Cardiac muscle cell (in vitro differentiated cells and primary cell): ENCODE measurements at regions not wholly inside any gene's neighbourhood (a gene's known extent, or its start where the extent isn't known, plus 50 kb on each side); places are given as distances from the start of the nearest gene placed in this dataset.

ENCODE experiments used
- DNase-seq, 2 donors: peaks; one replicate each; pipeline versions ENCODE4 v3.0.0 to v3.0.0-alpha.2; 2010 to 2017; ENCODE audit warnings: low read depth in 1 of 2, low spot score in 1 of 2
- H3K27ac ChIP-seq: fragments of 200-600 bp; sonication (generic); 2 replicates; pipeline ENCODE4 v1.5.1; 2016
- H3K27me3 ChIP-seq: fragments of 200-600 bp; sonication (generic); 2 replicates; pipeline ENCODE4 v1.6.0; 2016; ENCODE audit warnings: control low read depth
- H3K36me3 ChIP-seq: fragments of 200-600 bp; sonication (generic); 2 replicates; pipeline ENCODE4 v1.5.1; 2016; ENCODE audit warnings: control low read depth
- H3K4me1 ChIP-seq: fragments of 200-600 bp; sonication (generic); 2 replicates; pipeline ENCODE4 v1.8.1; 2017; ENCODE audit warnings: low read depth, mild to moderate bottlenecking, mixed run types
- H3K4me3 ChIP-seq: fragments of 200-600 bp; sonication (generic); 2 replicates; pipeline ENCODE4 v1.5.1; 2016; ENCODE audit warnings: mild to moderate bottlenecking
- H3K9me3 ChIP-seq: fragments of 200-600 bp; sonication (generic); 2 replicates; pipeline ENCODE4 v1.5.1; 2017; ENCODE audit warnings: low read depth, mild to moderate bottlenecking, control low read depth
- TF ChIP-seq, protein P1 (sequence below): IDR thresholded peaks from 2 replicates; pipeline ENCODE4 v1.5.1; 2012; ENCODE audit warnings: low read depth, mild to moderate bottlenecking, low read length

GRCh38 chr19:28857967-28858366, 355.0 kb downstream of the UQCRFS1 start:
- H3K4me3 ChIP-seq = no peak overlapping the region
- H3K27ac ChIP-seq = no peak overlapping the region
- no peaks in the 10 kb centered on the region for H3K27me3 ChIP-seq
- H3K9me3 ChIP-seq = no peaks in the 10 kb centered on the region
- TF ChIP-seq, protein P1, sequence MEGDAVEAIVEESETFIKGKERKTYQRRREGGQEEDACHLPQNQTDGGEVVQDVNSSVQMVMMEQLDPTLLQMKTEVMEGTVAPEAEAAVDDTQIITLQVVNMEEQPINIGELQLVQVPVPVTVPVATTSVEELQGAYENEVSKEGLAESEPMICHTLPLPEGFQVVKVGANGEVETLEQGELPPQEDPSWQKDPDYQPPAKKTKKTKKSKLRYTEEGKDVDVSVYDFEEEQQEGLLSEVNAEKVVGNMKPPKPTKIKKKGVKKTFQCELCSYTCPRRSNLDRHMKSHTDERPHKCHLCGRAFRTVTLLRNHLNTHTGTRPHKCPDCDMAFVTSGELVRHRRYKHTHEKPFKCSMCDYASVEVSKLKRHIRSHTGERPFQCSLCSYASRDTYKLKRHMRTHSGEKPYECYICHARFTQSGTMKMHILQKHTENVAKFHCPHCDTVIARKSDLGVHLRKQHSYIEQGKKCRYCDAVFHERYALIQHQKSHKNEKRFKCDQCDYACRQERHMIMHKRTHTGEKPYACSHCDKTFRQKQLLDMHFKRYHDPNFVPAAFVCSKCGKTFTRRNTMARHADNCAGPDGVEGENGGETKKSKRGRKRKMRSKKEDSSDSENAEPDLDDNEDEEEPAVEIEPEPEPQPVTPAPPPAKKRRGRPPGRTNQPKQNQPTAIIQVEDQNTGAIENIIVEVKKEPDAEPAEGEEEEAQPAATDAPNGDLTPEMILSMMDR = no peak
- no peaks in the 10 kb centered on the region for H3K36me3 ChIP-seq
- no peaks in the 10 kb centered on the region for H3K4me1 ChIP-seq
- DNase-seq = no peak

GRCh38 chr19:28855216-28855615, 357.7 kb downstream of the UQCRFS1 start:
- H3K4me3 ChIP-seq = no peak overlapping the region
- DNase-seq = no peak
- no peaks in the 10 kb centered on the region for H3K36me3 ChIP-seq
- H3K27ac ChIP-seq = no peak overlapping the region
- H3K9me3 ChIP-seq = no peaks in the 10 kb centered on the region
- TF ChIP-seq, protein P1 = no peak
- H3K4me1 ChIP-seq = no peaks in the 10 kb centered on the region
- H3K27me3 ChIP-seq = no peaks in the 10 kb centered on the region

DNA sequence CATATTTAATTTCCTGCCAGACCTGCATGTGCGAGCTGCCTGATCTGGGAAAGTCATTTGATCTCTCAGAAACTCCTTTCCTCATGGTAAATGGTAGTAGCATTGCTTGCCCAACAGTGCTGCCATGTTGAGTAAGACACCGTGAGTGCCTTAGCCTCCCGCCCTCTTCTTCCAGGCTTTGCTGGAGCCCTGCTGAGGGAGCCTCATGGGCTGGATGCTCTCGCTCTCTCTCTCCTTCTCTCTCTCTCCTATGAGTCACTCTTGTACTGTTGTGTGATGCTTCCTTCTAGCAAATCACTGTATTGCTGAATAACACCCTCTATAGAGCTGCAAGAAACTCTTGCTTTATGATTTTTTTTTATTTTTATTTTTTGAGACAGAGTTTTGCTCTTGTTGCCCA, 365.5 kb downstream of the UQCRFS1 start:
- DNase-seq = peak in 1 of 2 donors; percentile 14
- H3K9me3 ChIP-seq = no peaks in the 10 kb centered on the region
- TF ChIP-seq, protein P1 = no peak
- H3K27me3 ChIP-seq = no peaks in the 10 kb centered on the region
- H3K27ac ChIP-seq = no peak overlapping the region
- H3K4me3 ChIP-seq = no peak overlapping the region
- no peaks in the 10 kb centered on the region for H3K4me1 ChIP-seq
- H3K36me3 ChIP-seq = no peaks in the 10 kb centered on the region

GRCh38 chr19:28846094-28846812, 366.7 kb downstream of the UQCRFS1 start:
- no peak overlapping the region for H3K4me3 ChIP-seq
- H3K9me3 ChIP-seq = no peaks in the 10 kb centered on the region
- TF ChIP-seq, protein P1 = no peak
- H3K27ac ChIP-seq = no peak overlapping the region
- DNase-seq = no peak
- H3K27me3 ChIP-seq = no peaks in the 10 kb centered on the region
- no peaks in the 10 kb centered on the region for H3K4me1 ChIP-seq
- no peaks in the 10 kb centered on the region for H3K36me3 ChIP-seq

- H3K27ac ChIP-seq = no peak overlapping the region
- H3K36me3 ChIP-seq = no peaks in the 10 kb centered on the region
- no peaks in the 10 kb centered on the region for H3K9me3 ChIP-seq
- no peaks in the 10 kb centered on the region for H3K27me3 ChIP-seq
- no peak for DNase-seq
- TF ChIP-seq, protein P1 = no peak
- H3K4me3 ChIP-seq = no peak overlapping the region
- H3K4me1 ChIP-seq = no peaks in the 10 kb centered on the region
Observed at GRCh38 chr19:28843761-28844492, 369.0 kb downstream of the UQCRFS1 start.
